DMS 273 (cell line): ENCODE measurements at regions not wholly inside any gene's neighbourhood (a gene's known extent, or its start where the extent isn't known, plus 50 kb on each side); places are given as distances from the start of the nearest gene placed in this dataset.
A peak's percentile ranks its signal among the peaks of the same experiment; 100 is the strongest.

ENCODE experiments used
- DNase-seq: peaks from one replicate; lab custom pipeline; 2025; ENCODE audit not compliant: unreplicated experiment; lab: John Stamatoyannopoulos, UW

- no peak for DNase-seq
Observed at GRCh38 chr20:12354725-12355124, 437.0 kb downstream of the BTBD3 start.

- DNase-seq, result no peak
Observed at GRCh38 chr20:12355185-12355584, 437.5 kb downstream of the BTBD3 start.

- peak; percentile 5 for DNase-seq
Observed at GRCh38 chr20:12358006-12358654, 440.4 kb downstream of the BTBD3 start.

- no peak for DNase-seq
Observed at GRCh38 chr20:12358655-12359009, 440.9 kb downstream of the BTBD3 start.

GRCh38 chr20:12371990-12372389, 454.3 kb downstream of the BTBD3 start:
- no peak for DNase-seq

GRCh38 chr20:12372557-12372956, 454.9 kb downstream of the BTBD3 start:
- no peak for DNase-seq

GRCh38 chr20:12375967-12376366, 458.3 kb downstream of the BTBD3 start:
- DNase-seq, result no peak

GRCh38 chr20:12383821-12384220, 466.1 kb downstream of the BTBD3 start:
- DNase-seq, result no peak

- DNase-seq, result no peak
Observed at GRCh38 chr20:12386821-12387220, 469.1 kb downstream of the BTBD3 start.

GRCh38 chr20:12391099-12391498, 473.4 kb downstream of the BTBD3 start:
- no peak for DNase-seq

GRCh38 chr20:12394786-12395185, 477.1 kb downstream of the BTBD3 start:
- peak; percentile 4 for DNase-seq

- no peak for DNase-seq
Observed at GRCh38 chr20:12395353-12395752, 477.7 kb downstream of the BTBD3 start.

- no peak for DNase-seq
Observed at GRCh38 chr20:12395760-12396159, 478.1 kb downstream of the BTBD3 start.

- no peak for DNase-seq
Observed at GRCh38 chr20:12399110-12399836, 481.6 kb downstream of the BTBD3 start.

- DNase-seq, result no peak
Observed at GRCh38 chr20:12404941-12405340, 487.2 kb downstream of the BTBD3 start.

GRCh38 chr20:12406978-12407377, 489.3 kb downstream of the BTBD3 start:
- no peak for DNase-seq

GRCh38 chr20:12409501-12409900, 491.8 kb downstream of the BTBD3 start:
- DNase-seq, result no peak

GRCh38 chr20:12410783-12411182, 493.1 kb downstream of the BTBD3 start:
- no peak for DNase-seq

GRCh38 chr20:12411246-12411940, 493.7 kb downstream of the BTBD3 start:
- DNase-seq, result peak; percentile 8

GRCh38 chr20:12413116-12413515, 495.4 kb downstream of the BTBD3 start:
- DNase-seq, result no peak

- DNase-seq, result peak; percentile 24
Observed at GRCh38 chr20:12414446-12415274, 497.0 kb downstream of the BTBD3 start.
